GM19025 (cell line): ENCODE measurements at regions not wholly inside any gene's neighbourhood (a gene's known extent, or its start where the extent isn't known, plus 50 kb on each side); places are given as distances from the start of the nearest gene placed in this dataset.
"Not testable (repeated sequence)": the region's sequence is repeated elsewhere in the genome, so short reads cannot be mapped to it uniquely, and the experiment has no call there.

Experiments
- ATAC-seq: cut with Tn5 transposase; IDR thresholded peaks from one replicate; pipeline ENCODE4 v1.9.1; 2021; ENCODE audit warnings: mild to moderate bottlenecking, low read depth, moderate library complexity; ENCODE audit not compliant: unreplicated experiment

- not testable (repeated sequence) for ATAC-seq
Measured at GRCh38 chr1:120282744-120283464, 106.6 kb upstream of the SEC22B start.

DNA sequence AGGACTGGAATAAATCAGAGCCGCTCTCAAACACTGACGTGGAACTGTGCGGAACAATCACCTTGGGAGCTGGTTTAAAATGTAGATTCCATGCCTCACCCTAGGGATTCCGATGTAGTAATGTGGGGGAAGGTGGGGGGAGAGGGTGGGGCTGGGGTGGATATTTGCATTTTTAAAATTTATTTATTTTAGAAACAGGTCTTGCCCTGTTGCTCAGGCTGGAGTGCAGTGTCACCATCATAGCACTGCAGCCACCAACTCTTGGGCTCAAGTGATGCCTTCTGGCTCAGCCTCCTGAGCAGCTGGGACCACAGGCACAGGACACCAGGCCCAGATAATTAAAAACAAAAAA is 101.9 kb upstream of the SEC22B start:
- ATAC-seq, result not testable (repeated sequence)

- not testable (repeated sequence) for ATAC-seq
Measured at GRCh38 chr1:120277428-120278258, 101.3 kb upstream of the SEC22B start.

DNA sequence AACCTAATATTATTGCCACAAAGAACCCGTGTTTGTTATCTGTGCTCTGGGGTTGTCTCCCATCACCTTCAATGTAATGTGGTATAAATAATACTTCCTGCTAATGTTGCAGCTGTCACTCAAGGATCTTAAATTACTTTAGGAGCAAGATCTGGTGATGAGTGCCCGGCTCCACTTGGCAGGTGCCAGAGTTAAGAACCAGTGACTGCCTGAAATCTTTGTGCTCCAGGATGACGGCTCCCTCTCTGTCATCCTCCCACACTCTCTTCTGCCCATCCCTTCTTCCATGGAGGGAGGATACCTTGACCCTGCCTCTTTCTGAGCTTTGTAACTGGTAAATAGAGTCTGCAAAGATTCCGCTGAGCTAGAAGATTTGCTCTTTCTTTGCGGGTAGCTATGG is 100.4 kb upstream of the SEC22B start:
- not testable (repeated sequence) for ATAC-seq

GRCh38 chr1:120274438-120274837 is 98.1 kb upstream of the SEC22B start:
- not testable (repeated sequence) for ATAC-seq

DNA sequence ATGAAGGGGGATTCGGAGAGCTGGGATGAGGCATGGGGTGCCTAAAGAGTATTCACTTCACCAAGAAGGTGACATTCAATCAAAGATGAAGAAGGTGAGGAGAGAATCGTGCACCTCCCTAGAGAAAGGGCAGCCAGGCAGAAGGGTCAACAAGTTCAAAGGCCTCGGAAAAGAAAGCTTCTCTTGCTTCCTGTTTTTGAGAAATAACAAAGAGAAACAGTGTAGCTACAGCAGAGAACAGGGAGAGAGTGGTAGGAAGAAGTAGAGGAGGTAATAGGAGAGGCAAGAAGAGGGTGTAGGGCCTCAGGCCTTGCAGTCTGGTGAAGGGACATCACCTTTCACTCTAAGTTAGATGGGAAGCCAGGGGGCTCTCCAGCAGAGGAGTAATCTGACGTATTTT is 97.0 kb upstream of the SEC22B start:
- ATAC-seq, result not testable (repeated sequence)

GRCh38 chr1:120272242-120272641 is 95.9 kb upstream of the SEC22B start:
- not testable (repeated sequence) for ATAC-seq

GRCh38 chr1:120271561-120272221 is 95.4 kb upstream of the SEC22B start:
- ATAC-seq, result not testable (repeated sequence)

- not testable (repeated sequence) for ATAC-seq
Measured at GRCh38 chr1:120267894-120268551, 91.7 kb upstream of the SEC22B start.

GRCh38 chr1:120264564-120264963 is 88.2 kb upstream of the SEC22B start:
- not testable (repeated sequence) for ATAC-seq

GRCh38 chr1:120262791-120263751 is 86.8 kb upstream of the SEC22B start:
- not testable (repeated sequence) for ATAC-seq

- ATAC-seq, result not testable (repeated sequence)
Measured at GRCh38 chr1:120257778-120258105, 81.4 kb upstream of the SEC22B start.

- not testable (repeated sequence) for ATAC-seq
Measured at GRCh38 chr1:120257064-120257777, 80.9 kb upstream of the SEC22B start.

- not testable (repeated sequence) for ATAC-seq
Measured at GRCh38 chr1:120250756-120251155, 74.4 kb upstream of the SEC22B start.

GRCh38 chr1:120248726-120249427 is 72.6 kb upstream of the SEC22B start:
- ATAC-seq, result not testable (repeated sequence)

DNA sequence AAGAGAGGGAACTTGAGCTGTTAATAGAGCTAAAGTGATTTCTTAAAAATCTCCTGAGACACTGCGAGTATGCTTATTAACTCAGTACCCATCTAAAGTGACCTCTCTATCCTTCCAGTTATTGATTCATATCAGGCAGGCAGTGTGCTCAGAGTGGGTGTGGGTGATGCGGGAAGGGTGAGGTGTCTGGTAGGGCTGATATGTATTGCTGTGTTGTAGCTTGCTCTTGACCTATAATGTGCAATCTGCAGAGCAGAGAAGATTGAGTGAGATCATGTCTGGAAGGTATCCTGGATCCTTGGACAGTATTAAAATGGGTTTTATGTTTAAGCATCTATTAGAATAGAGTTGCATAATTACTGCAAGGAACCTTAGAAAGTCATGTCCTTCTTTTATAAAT is 71.9 kb upstream of the SEC22B start:
- not testable (repeated sequence) for ATAC-seq

DNA sequence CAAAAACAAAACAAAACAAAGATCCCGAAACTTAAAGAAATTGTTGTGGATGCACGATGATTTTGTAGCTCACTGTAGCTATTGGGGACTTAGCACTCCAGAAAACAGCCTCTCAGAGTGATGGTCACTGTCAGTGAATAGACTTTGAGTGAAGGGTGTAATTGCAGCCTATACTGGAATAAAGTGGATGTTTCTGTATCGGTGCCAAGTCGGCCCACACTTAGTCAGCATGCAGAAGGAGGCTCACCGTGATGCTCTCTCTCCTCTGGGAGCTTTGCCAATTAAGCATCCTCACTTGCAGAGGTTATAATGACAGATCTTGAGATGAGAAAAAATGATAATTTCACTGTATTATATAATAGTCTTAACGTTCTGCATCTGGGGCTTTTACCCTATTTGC is 67.5 kb upstream of the SEC22B start:
- ATAC-seq, result not testable (repeated sequence)

GRCh38 chr1:120242582-120242981 is 66.3 kb upstream of the SEC22B start:
- ATAC-seq, result not testable (repeated sequence)
